ENCODE measurements at regions not wholly inside any gene's neighbourhood (a gene's known extent, or its start where the extent isn't known, plus 50 kb on each side); places are given as distances from the start of the nearest gene placed in this dataset.

DNA sequence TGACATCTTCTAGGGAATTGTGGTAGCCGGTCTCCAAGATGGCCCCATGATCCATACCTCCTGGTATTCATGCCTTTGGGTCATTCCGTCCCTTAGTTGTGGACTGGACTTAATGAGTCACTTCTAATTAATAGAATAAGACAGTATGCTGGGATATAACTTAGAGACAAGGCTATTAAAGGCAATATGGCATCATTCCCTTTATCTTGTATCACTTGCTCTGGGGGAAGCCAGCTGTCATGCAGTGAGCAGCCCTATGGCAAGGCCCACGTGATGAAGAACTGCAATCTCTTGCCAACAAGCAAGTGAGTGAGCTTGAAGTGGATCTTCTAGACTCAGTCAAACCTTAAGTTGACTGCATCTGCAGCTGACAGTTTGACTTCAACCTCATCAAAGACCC lies 97.8 kb upstream of the MED13 start:
- H3K79me2 ChIP-seq (replicated peaks; ENCODE audit: insufficient read depth): no peaks in the 10 kb centered on the region
- H3K27ac Mint-ChIP-seq: no peak overlapping the region
- TF ChIP-seq ETS1 (IDR thresholded peaks at IDR 0.05): no peak
- TF ChIP-seq CTCF (conservative IDR thresholded peaks at IDR 0.05; ENCODE audit: low read depth in 2 of 2): no peak
- no peak for TF ChIP-seq POLR2AphosphoS5 (IDR thresholded peaks at IDR 0.05; ENCODE audit: low read depth)
- TF ChIP-seq NANOG (IDR thresholded peaks at IDR 0.05; ENCODE audit: borderline replicate concordance): no peak
- no peak for TF ChIP-seq JUNB (IDR thresholded peaks at IDR 0.05; ENCODE audit: unreplicated experiment)
- no peak for TF ChIP-seq EZH2 (IDR thresholded peaks at IDR 0.05; ENCODE audit: low read depth, unreplicated experiment)
- TF ChIP-seq ZNF331 (CRISPR knock-in tag; IDR thresholded peaks at IDR 0.05; ENCODE audit: low read depth): no peak
- no peak for TF ChIP-seq CREB1 (CRISPR knock-in tag; IDR thresholded peaks at IDR 0.05; ENCODE audit: low read depth)
- no peak for TF ChIP-seq STAT1 (IDR thresholded peaks at IDR 0.05; ENCODE audit: unreplicated experiment)
- no peaks in the 10 kb centered on the region for H3K4me1 Mint-ChIP-seq
- H3K36me3 Mint-ChIP-seq (ENCODE audit: low read depth): no peaks in the 10 kb centered on the region
- H3K27me3 Mint-ChIP-seq (ENCODE audit: insufficient read depth, low read depth, poor library complexity): peaks cover 4% of the 10 kb centered on the region
- H3K4me1 ChIP-seq (ENCODE audit: insufficient read depth): no peaks in the 10 kb centered on the region
- no peak overlapping the region for H3K4me3 ChIP-seq
- no peak for DNase-seq (ENCODE audit: low spot score)
- H3K4me2 ChIP-seq: no peak overlapping the region
- no peaks in the 10 kb centered on the region for H4K20me1 ChIP-seq (replicated peaks; ENCODE audit: insufficient read depth)
- no peak overlapping the region for H3K4me3 Mint-ChIP-seq
- no peak overlapping the region for H3K27ac ChIP-seq (ENCODE audit: low read depth)
- no peak overlapping the region for H2AFZ ChIP-seq
- no peaks in the 10 kb centered on the region for H3K9me3 Mint-ChIP-seq
- no peaks in the 10 kb centered on the region for H3K9me2 ChIP-seq (ENCODE audit: insufficient read depth)
- no peak for ATAC-seq
- no peaks in the 10 kb centered on the region for H3F3A ChIP-seq (replicated peaks; ENCODE audit: low read depth)
- H3K27me3 ChIP-seq (ENCODE audit: insufficient read depth): no peaks in the 10 kb centered on the region
- H3K36me3 ChIP-seq (ENCODE audit: insufficient read depth): no peaks in the 10 kb centered on the region

GRCh38 chr17:62161405-62162148 lies 96.5 kb upstream of the MED13 start:
- no peak overlapping the region for H3K4me3 Mint-ChIP-seq
- peaks cover 4% of the 10 kb centered on the region for H3K27me3 Mint-ChIP-seq (ENCODE audit: insufficient read depth, low read depth, poor library complexity)
- H3K36me3 Mint-ChIP-seq (ENCODE audit: low read depth): no peaks in the 10 kb centered on the region
- TF ChIP-seq EZH2phosphoT487 (IDR thresholded peaks at IDR 0.05; ENCODE audit: unreplicated experiment) (no peak), NANOG (IDR thresholded peaks at IDR 0.05; ENCODE audit: borderline replicate concordance) (no peak), ZNF114 (CRISPR knock-in tag; IDR thresholded peaks at IDR 0.05) (no peak), CTCF (conservative IDR thresholded peaks at IDR 0.05; ENCODE audit: low read depth in 2 of 2) (no peak), EZH2 (IDR thresholded peaks at IDR 0.05; ENCODE audit: low read depth, unreplicated experiment) (no peak), CREB1 (CRISPR knock-in tag; IDR thresholded peaks at IDR 0.05; ENCODE audit: low read depth) (no peak)
- TF ChIP-seq, protein P1, sequence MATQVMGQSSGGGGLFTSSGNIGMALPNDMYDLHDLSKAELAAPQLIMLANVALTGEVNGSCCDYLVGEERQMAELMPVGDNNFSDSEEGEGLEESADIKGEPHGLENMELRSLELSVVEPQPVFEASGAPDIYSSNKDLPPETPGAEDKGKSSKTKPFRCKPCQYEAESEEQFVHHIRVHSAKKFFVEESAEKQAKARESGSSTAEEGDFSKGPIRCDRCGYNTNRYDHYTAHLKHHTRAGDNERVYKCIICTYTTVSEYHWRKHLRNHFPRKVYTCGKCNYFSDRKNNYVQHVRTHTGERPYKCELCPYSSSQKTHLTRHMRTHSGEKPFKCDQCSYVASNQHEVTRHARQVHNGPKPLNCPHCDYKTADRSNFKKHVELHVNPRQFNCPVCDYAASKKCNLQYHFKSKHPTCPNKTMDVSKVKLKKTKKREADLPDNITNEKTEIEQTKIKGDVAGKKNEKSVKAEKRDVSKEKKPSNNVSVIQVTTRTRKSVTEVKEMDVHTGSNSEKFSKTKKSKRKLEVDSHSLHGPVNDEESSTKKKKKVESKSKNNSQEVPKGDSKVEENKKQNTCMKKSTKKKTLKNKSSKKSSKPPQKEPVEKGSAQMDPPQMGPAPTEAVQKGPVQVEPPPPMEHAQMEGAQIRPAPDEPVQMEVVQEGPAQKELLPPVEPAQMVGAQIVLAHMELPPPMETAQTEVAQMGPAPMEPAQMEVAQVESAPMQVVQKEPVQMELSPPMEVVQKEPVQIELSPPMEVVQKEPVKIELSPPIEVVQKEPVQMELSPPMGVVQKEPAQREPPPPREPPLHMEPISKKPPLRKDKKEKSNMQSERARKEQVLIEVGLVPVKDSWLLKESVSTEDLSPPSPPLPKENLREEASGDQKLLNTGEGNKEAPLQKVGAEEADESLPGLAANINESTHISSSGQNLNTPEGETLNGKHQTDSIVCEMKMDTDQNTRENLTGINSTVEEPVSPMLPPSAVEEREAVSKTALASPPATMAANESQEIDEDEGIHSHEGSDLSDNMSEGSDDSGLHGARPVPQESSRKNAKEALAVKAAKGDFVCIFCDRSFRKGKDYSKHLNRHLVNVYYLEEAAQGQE (IDR thresholded peaks at IDR 0.05; ENCODE audit: unreplicated experiment): no peak

More at GRCh38 chr17:62161405-62162148, 96.5 kb upstream of the MED13 start:
- H3K4me3 ChIP-seq: no peak overlapping the region
- ATAC-seq (no peak), DNase-seq (ENCODE audit: low spot score) (no peak)
- H3K27me3 ChIP-seq (ENCODE audit: insufficient read depth): no peaks in the 10 kb centered on the region
- no peak overlapping the region; the same call in 1 of the 2 replicates for H2AFZ ChIP-seq
- H4K20me1 ChIP-seq (replicated peaks; ENCODE audit: insufficient read depth): no peaks in the 10 kb centered on the region
- H3K9me2 ChIP-seq (ENCODE audit: insufficient read depth): no peaks in the 10 kb centered on the region
- no peaks in the 10 kb centered on the region for H3K79me2 ChIP-seq (replicated peaks; ENCODE audit: insufficient read depth)
- H3K4me2 ChIP-seq: no peak overlapping the region
- Mint-ChIP-seq H3K4me1 (no peaks in the 10 kb centered on the region), H3K27ac (no peak overlapping the region), H3K9me3 (no peaks in the 10 kb centered on the region)
- no peak overlapping the region for H3K27ac ChIP-seq (ENCODE audit: low read depth)
- H3K36me3 ChIP-seq (ENCODE audit: insufficient read depth): no peaks in the 10 kb centered on the region
- no peaks in the 10 kb centered on the region for H3F3A ChIP-seq (replicated peaks; ENCODE audit: low read depth)
- H3K4me1 ChIP-seq (ENCODE audit: insufficient read depth): no peaks in the 10 kb centered on the region
